Suppressor macrophage (primary cell): ENCODE measurements at regions not wholly inside any gene's neighbourhood (a gene's known extent, or its start where the extent isn't known, plus 50 kb on each side); places are given as distances from the start of the nearest gene placed in this dataset.
"Not testable (repeated sequence)": the region's sequence is repeated elsewhere in the genome, so short reads cannot be mapped to it uniquely, and the experiment has no call there.

Source experiments
- DNase-seq, 4 experiments: peaks; one replicate each; pipeline ENCODE4 v3.0.0-alpha.2; 2020 to 2022

DNA sequence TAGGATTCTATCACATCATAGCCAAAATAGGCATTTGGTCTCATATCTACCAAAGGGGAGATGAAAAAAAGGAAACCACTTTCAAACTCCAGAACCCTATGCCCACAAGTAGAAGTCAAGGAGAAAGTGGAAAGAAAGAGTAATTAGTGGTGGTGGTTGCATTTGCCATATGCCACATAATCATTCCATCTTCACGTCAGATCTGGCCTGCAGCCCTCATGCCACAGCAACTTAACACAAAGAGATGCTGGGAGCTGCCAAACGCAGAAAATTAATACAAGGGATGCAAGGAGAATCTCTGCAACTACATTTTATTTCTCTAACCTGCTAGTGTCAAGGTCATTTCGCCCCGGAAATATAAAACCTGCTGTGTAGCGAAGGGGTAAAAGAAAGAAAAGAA lies 148.6 kb upstream of the FOXN3 start:
- no peak for DNase-seq

DNA sequence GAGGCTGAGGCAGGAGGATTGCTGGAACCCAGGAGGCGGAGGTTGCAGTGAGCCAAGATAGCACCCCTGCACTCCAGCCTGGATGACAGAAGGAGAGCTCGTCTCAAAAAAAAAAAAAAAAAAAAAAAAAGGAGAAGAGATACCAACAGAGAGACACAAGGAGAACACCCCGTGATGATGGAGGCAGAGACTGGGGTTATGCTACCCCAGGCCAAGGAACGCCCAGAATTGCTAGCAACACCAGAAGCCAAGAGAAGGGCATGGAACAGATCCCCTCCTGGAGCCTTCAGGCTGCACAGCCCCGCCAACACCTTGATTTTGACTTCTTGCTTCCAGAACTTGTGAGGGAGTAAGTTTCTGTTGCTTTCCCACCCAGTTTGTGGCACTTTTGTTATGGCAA lies 148.0 kb upstream of the FOXN3 start:
- DNase-seq = peak in 3 of 4 experiments; percentile 50 to 55 (median 53)

DNA sequence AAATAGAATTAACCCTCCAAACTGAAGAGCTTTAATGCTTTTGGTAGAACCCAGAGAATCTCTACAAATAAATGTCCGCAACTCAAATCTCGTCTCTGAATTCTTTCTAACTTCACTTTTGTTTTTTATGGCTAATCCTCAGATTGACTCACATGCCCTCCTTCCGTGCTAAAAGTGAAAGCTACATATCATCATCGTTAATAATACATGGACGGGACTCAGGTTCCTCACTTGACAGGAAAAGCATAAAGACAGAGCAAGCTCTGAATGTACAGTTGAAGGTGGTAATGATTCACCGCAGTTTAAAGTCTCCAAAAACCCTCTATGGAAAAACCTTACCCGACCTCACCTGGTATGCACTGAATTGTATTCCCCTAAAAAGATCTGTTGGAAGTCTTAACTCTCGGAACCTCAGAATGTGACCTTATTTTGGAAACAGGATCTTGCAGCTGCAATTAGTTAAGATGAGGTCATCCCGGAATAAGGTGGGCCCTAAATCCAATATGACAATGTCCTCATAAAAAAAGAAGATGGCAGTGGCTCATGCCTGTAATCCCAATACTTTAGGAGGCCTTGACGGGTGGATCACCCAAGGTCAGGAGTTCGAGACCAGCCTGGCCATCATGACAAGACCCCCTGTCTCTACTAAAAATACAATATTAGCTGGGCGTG lies 147.4 kb upstream of the FOXN3 start:
- peak in 3 of 4 experiments; percentile 17 to 44 (median 38) for DNase-seq

DNA sequence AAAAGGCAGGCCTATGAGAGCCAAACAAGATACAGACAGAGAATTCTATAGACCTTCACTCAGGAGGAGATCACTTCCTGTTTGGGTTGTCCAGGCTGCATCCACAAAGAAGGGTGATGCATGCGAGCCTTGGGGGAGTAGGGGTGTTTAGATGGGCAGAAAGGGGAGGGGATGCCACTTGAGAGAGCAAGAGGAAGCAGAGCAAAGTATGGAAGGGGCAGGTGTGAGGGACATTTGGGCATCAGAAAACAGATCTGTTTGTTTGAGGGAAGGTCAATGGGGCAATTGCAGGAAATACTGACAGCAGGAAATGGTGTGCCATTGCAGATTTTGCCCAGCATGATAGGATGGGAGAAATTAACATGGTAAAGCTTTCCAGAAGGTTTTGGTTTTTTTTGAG lies 146.4 kb upstream of the FOXN3 start:
- DNase-seq = no peak

DNA sequence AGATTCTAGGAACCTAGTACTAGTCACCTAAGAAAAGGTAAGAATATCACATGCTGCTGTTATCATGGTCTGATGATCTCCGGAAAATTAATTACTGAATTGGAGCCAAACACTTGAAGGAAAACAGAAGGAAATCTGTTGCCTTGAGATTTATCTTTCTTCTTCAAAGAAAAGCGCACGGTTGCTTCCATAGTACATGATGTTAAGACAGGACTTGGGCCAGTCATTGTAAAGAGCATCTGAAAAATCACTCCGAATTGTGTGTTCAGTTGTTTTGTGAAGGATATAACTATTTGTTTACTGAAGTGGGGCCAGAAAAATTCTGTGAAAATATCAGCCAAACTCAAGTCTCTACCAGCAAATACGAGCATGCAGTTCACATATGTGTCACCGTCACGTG lies 134.9 kb upstream of the FOXN3 start:
- DNase-seq = no peak

DNA sequence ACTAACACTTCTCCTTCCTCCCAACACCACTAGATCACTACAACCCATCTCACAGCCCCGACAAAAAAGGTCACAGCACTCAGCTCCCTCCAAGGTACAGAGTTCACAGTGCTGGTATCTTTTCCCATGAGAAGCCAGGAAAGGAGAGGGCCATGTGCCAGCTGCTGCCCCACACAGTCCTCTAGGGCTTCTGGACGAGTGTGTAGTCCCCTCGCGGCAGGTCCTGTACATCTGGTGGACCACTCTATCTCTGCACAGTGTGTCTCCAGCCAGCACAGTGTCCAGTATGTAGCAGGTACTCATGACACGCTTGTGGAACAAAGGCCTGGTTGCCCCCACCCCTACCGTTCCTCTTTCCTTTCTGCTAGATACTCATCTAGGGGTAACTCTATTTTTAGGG lies 134.4 kb upstream of the FOXN3 start:
- no peak for DNase-seq

DNA sequence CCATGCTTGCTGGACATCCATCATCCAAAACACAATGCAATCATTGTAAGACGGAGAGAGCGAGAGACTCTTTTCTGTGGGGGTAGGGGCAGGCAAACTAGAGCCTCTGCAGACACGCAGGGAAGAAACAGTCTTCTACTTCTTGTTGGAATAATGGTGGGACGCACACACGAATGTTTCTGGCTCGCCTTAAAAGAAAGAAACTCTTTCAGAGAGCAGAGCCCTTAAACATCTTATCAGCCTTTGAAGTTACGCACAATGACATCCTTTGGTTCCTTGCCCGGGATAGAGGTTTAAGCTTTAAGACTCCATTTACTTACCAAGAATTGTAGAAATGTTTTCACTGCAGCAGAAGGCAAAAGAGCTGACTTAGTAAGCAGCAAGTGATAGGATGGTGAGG lies 133.8 kb upstream of the FOXN3 start:
- DNase-seq = no peak

DNA sequence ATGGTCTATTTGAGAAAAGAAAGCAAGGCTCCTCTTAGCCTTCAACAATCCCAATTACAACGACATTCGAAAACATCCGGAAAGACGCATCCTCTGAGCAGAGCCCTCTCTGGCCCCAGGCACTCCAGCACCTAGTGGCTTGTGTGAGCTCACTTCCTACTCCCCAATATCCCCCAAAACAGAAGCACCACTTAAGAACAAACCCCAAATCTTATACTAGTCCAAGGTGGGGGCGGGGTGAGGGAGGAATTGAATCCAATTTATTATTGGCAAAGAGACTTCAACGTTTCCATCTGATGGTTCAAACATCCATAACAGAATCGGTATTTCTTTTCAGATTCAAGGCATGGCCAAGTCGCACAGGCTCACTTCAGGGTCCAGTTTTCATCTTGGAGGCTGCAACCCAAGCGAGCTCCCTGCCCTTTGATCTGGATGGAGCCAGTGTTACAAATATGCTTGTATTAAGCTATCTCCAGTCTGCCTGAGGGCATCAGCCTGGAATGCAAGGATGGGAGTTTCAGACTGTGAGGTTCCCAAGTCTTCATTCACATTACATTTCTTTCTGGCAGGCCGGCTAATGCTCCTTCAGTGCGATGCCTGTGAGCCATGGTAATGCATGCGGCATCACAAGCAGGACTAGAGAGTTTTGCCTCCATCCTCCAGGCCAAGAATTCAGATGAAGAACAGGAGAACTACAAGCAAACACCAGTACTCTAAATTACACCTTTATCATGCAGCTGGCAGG lies 132.5 kb upstream of the FOXN3 start:
- no peak for DNase-seq

DNA sequence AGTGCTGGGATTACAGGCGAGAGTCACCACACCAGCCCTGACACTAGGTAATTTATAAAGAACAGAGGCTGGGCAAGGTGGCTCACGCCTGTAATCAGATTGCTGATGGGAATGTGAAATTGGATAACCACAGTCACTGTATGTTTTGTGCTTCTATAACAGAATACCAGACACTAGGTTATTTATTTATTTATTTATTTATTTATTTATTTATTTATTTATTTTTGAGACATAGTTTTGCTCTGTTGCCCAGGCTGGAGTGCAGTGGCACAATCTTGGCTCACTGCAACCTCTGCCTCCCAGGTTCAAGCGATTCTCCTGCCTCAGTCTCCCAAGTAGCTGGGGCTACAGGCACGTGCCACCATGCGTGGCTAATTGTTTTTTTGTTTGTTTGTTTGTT lies 130.0 kb upstream of the FOXN3 start:
- DNase-seq = not testable (repeated sequence)

DNA sequence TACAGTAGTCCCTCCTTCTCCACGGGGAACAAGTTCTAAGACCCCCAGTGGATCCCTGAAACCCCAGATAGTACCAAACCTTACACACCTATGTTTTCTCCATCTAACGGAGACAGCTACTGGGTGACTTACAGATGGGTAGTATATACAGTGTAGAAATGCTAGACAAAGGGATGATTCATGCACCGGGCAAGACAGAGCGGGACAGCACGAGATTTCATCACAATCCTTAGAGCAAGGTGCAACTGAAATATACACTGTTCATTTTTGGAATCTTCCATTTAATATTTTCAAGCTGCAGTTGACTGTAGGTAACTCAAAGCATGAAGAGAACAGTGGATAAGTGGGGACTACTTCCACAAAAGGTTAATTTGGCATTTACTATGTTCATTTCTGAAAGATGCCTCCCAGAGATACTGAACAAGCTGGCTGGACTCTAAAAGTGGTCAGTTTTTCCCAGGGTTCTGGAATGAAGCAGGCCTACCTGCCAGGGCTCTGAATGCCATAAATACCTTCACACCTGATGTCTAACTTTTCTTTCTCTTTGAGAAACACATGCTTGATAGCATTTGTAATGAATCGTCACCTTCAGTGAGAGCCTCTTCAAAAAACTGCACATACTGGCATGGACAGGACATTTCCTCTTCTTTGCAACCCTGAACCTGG lies 127.7 kb upstream of the FOXN3 start:
- DNase-seq = no peak

DNA sequence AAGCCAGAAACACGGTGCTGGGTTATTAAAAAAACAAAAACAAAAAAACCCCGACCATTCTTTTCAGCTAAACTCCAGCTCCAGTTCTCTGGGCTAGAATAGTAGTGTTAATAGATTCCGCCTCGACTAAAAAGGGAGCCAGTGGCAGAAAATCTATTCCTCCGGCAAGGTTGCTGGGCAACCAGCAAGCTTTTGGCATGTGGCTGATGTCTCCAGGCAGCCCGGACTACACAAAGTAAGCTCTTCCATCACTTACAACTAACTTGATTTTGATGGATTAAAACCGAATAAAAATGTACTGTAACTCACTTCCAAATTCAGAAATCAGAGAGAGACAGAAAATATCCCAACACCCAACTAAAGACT lies 126.4 kb upstream of the FOXN3 start:
- no peak for DNase-seq

DNA sequence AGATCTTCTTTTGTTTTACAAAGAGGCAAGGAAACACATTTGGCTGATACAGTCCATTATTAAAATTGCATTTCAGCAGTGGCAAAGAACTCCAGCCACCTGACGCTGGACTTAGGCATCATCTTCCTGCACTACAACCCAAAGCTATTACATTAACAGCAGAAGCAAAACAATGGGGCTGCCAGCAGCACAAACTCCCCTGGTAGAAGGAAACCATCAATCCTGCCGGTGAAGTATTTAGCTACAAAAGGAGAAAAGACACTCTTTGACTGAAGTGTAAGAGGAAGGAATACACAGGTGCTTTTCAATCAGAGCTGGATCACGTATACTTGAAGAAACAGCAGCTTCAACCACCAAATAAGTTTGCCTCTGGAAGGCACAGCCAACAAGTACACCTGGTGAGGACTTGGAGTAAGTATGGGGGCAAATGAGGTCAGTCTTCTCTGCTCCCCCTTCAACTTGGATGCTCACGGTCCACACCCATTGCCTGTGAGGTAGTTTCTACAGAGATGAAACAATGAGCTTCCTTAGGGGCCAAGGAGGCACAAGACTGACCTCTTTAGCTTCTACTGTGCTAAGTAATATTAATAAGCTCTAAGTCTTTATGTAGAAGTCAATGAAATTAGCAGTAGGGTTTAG lies 125.9 kb upstream of the FOXN3 start:
- DNase-seq = no peak

DNA sequence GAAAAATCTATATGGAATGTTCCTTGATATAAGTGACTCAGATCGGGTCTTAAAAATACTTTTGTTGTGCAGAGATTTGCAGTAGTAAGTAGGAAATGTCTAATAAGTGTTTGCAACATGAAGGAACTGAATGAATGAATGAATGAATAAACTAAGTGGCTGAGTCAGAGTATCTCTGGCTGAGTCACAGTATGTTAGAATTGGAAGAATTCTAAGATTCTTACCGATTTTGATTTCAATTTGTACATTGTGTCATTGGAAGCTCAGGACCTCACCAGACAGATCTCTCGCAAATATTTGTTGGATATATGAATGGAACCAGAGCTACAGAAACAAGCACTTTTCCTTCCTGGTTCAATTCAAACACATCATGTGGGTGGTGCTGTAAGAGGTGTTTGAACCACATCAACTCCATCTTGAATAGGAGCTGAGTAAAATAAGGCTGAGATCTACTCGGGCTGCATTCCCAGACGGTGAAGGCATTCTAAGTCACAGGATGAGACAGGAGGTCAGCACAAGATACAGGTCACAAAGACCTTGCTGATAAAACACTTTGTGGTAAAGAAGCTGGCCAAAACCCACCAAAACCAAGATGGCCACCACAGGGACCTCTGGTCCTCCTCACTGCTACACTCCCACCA lies 123.9 kb upstream of the FOXN3 start:
- DNase-seq = no peak

DNA sequence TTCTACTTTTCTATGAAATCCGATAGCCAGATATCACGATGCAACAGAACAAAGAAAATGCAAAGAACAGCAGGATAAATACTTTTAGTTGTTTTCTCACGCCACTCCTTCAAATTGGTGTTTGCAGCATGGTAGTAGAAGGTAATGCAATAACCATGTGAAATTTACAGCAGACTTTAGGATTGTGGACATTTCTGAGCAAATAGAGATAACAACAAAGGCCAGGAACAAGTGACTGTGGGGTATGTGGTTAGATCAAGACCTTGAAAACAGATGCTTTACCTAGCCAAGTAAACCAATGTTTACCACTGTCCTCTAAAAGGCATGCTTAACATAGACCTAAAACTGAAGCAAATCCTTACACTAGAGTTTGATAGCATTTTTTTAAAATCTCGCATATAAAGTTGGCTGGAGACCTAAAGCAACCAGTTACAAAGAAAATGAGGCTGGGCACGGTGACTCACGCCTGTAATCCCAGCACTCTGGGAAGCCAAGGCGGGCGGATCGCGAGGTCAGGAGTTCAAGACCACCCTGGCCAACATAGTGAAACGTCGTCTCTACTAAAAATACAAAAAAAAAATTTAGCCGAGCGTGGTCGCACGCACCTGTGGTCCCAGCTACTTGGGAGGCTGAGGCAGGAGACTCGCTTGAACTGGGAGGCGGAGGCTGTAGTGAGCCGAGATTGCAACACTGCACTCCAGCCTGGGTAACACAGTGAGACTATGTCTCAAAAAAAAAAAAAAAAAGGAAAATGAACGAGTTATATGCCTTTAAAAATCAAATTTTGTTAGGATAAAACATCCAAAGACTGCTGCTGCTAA lies 123.2 kb upstream of the FOXN3 start:
- DNase-seq = no peak

DNA sequence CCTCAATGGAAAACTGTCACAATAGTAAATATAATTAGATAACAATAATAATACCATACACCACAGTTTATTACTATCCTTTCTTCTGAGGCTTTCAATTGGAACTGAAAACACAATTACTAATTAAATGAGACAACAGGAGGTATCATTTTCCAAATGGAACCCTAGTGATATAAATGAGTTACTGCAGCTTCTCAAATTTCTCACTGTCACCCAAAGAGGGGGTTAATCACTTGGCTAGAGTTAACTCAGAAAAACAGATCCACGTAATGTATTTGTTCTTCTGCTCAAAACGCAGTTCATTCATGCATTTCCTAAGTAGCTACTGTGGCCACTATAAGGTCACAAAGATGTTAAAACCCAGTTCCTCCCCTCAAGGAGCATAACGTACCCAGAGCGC lies 120.9 kb upstream of the FOXN3 start:
- no peak for DNase-seq

DNA sequence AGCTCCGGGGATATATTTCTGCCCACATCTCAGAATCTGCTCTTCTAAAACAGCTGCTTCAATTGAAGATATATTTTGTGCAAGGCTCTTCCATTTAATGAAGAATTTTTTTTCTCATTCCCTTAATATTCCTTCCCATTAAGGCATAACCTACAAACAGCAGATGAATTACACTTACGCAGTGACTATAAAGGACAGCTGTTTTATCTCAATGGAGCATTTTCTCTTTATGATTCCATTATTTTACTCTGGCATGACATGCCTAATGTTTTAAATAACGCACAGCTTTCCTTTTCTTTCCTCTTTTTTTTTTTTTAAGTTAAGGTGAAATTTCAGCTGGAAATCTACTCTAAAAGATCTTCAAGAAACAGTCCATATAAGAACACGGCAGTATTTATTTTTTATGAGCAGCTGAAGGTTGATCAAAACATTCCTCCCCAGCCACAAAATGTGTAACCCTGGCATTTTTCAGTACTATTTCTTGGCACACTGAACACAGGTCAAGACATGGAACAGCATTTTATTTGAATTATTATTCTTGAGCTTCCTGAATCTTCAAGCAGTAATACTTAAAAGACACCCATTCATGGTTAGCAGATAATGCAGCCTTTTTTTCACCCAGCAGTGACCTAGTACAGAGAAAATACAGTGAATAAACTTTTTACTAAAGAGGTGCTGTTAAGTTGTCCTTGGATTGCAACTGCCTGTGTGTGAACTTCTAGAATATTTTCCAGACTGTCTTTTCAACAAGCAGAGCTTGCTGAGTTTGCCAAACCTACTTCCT lies 118.1 kb upstream of the FOXN3 start:
- DNase-seq = no peak

DNA sequence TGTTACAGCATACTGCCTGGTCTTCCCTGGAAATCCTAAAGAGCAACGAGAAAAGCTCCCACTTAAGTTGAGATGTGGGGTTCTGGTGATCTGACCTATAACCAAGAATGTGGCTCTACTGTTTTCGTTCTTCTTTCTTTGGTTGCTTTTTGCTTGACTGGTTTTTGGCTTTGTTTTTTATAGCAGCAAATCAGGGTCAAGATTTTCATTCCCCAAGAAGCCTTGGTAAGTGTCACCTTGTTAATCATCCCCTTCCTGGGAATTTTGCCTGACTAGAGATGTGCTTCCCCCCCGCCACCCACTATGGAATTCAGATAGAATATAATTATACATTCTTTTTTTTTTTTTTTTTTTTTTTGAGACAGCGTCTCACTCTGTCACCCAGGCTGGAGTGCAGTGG lies 116.7 kb upstream of the FOXN3 start:
- no peak for DNase-seq

DNA sequence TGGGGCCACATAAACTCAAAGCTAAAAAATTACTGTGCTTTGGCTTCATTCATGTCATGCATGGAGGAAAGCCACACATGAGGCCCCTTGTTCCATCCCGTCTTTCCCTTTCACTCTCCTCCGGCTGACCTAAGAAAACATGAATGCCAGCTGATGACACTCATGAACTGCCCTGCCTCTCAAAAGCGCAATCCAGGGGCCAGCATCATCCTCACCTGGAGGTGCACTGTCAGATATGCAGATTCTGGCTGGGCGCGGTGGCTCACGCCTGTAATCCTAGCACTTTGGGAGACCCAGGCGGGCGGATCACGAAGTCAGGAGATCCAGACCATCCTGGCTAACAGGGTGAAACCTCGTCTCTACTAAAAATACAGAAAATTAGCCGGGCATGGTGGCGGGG lies 116.1 kb upstream of the FOXN3 start:
- no peak for DNase-seq

DNA sequence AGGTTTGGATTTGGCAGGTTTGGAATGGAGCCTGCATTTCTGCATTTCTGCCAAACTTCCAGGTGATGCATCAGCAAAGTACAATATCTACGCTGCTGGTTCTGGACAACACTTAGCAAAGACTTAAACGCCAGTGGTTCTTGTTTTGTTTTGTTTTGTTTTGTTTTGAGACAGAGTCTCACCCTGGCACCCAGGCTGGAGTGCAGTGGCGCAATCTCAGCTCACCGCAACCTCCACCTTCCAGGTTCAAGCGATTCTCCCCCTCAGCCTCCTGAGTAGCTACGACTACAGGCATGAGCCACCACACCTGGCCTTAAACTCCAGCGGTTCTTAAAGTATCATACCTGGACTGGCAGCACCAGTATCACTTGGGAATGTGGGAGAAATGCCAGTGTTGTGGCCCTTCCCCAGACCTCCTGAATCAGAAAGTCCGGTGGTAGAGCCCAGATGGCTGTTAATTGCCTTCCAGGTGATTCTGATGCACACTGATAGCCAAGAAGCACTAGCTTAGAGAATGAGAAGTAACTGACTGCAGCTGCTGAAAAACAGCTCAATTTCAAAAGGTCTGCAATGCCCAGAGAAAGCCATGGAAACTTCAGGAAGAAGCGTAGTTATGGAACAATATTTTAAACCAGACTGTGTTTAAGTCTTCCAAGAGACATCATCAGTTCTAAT lies 114.8 kb upstream of the FOXN3 start:
- no peak for DNase-seq

DNA sequence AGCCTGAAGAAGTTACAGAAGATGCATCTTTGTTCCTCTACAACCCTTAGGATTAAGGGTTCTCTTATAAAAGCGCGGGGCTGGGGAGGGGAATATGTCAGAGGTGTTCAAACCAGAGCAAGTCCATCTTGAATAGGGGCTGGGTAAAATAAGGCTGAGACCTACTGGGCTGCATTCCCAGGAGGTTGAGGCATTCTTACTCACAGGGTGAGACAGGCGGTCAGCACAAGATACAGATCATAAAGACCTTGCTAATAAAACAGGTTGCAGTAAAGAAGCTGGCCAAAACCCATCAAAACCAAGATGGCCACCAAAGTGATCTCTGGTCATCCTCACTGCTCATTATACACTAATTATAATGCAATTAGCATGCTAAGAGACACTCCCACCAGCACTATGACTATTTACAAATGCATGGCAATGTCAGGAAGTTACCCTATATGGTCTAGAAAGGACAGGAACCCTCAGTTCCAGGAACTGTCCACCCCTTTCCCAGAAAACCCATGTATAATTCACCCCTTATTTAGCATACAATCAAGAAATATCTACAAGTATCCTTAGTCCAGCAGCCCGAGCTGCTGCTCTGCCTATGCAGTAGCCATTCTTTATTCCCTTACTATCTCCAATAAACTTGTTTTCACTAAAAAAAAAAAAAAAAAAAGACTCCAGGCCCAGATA lies 108.1 kb upstream of the FOXN3 start:
- no peak for DNase-seq
